ENCODE measurements at regions not wholly inside any gene's neighbourhood (a gene's known extent, or its start where the extent isn't known, plus 50 kb on each side); places are given as distances from the start of the nearest gene placed in this dataset.

GRCh38 chr4:56251556-56251955 lies 135.7 kb downstream of the AASDH start:
- H3K27me3 Mint-ChIP-seq: peaks cover 17% of the 10 kb centered on the region
- no peaks in the 10 kb centered on the region for H3K4me1 Mint-ChIP-seq (ENCODE audit: low read depth)
- no peak overlapping the region for H3K4me3 Mint-ChIP-seq
- no peak overlapping the region for H3K27ac Mint-ChIP-seq
- H3K9me3 Mint-ChIP-seq: peaks cover 5% of the 10 kb centered on the region
- H3K36me3 Mint-ChIP-seq (ENCODE audit: low read depth): peaks cover under 1% of the 10 kb centered on the region

- Mint-ChIP-seq H3K36me3 (ENCODE audit: low read depth) (no peaks in the 10 kb centered on the region), H3K4me3 (no peak overlapping the region), H3K27me3 (peaks cover 17% of the 10 kb centered on the region), H3K27ac (no peak overlapping the region), H3K4me1 (ENCODE audit: low read depth) (no peaks in the 10 kb centered on the region), H3K9me3 (no peaks in the 10 kb centered on the region)
Measured at GRCh38 chr4:56250776-56251175, 136.5 kb downstream of the AASDH start.

- Mint-ChIP-seq H3K4me1 (ENCODE audit: low read depth) (no peaks in the 10 kb centered on the region), H3K9me3 (no peaks in the 10 kb centered on the region), H3K36me3 (ENCODE audit: low read depth) (no peaks in the 10 kb centered on the region), H3K27ac (no peak overlapping the region), H3K27me3 (peaks cover 10% of the 10 kb centered on the region), H3K4me3 (no peak overlapping the region)
Measured at GRCh38 chr4:56247646-56248045, 139.6 kb downstream of the AASDH start.

- no peaks in the 10 kb centered on the region for H3K36me3 Mint-ChIP-seq (ENCODE audit: low read depth)
Measured at GRCh38 chr4:56246233-56246610, 141.1 kb downstream of the AASDH start.

GRCh38 chr4:56245547-56246232 lies 141.6 kb downstream of the AASDH start:
- Mint-ChIP-seq H3K27ac (no peak overlapping the region), H3K9me3 (no peaks in the 10 kb centered on the region), H3K4me1 (ENCODE audit: low read depth) (no peaks in the 10 kb centered on the region), H3K36me3 (ENCODE audit: low read depth) (no peaks in the 10 kb centered on the region), H3K4me3 (no peak overlapping the region), H3K27me3 (peaks cover 12% of the 10 kb centered on the region)

More at GRCh38 chr4:56246233-56246610, 141.1 kb downstream of the AASDH start:
- Mint-ChIP-seq H3K27ac (no peak overlapping the region), H3K4me3 (no peak overlapping the region), H3K27me3 (peaks cover 12% of the 10 kb centered on the region), H3K4me1 (ENCODE audit: low read depth) (no peaks in the 10 kb centered on the region), H3K9me3 (no peaks in the 10 kb centered on the region)

GRCh38 chr4:56244681-56245080 lies 142.6 kb downstream of the AASDH start:
- Mint-ChIP-seq H3K4me1 (ENCODE audit: low read depth) (no peaks in the 10 kb centered on the region), H3K36me3 (ENCODE audit: low read depth) (no peaks in the 10 kb centered on the region), H3K4me3 (no peak overlapping the region), H3K9me3 (no peaks in the 10 kb centered on the region), H3K27ac (peak overlapping the region; percentile 19), H3K27me3 (peaks cover 12% of the 10 kb centered on the region)

- no peaks in the 10 kb centered on the region for H3K4me1 Mint-ChIP-seq (ENCODE audit: low read depth)
- H3K9me3 Mint-ChIP-seq: no peaks in the 10 kb centered on the region
- peaks cover 11% of the 10 kb centered on the region for H3K27me3 Mint-ChIP-seq
- no peaks in the 10 kb centered on the region for H3K36me3 Mint-ChIP-seq (ENCODE audit: low read depth)
- no peak overlapping the region for H3K27ac Mint-ChIP-seq
- no peak overlapping the region for H3K4me3 Mint-ChIP-seq
Measured at GRCh38 chr4:56243107-56243506, 144.2 kb downstream of the AASDH start.

GRCh38 chr4:56241500-56241899 lies 145.8 kb downstream of the AASDH start:
- Mint-ChIP-seq H3K9me3 (no peaks in the 10 kb centered on the region), H3K27ac (no peak overlapping the region), H3K36me3 (ENCODE audit: low read depth) (no peaks in the 10 kb centered on the region), H3K4me3 (no peak overlapping the region), H3K27me3 (peaks cover 6% of the 10 kb centered on the region), H3K4me1 (ENCODE audit: low read depth) (no peaks in the 10 kb centered on the region)

- Mint-ChIP-seq H3K36me3 (ENCODE audit: low read depth) (no peaks in the 10 kb centered on the region), H3K9me3 (no peaks in the 10 kb centered on the region), H3K27ac (no peak overlapping the region), H3K4me1 (ENCODE audit: low read depth) (no peaks in the 10 kb centered on the region), H3K4me3 (no peak overlapping the region), H3K27me3 (peaks cover 6% of the 10 kb centered on the region)
Measured at GRCh38 chr4:56240554-56241174, 146.6 kb downstream of the AASDH start.

GRCh38 chr4:56238251-56238650 lies 149.0 kb downstream of the AASDH start:
- Mint-ChIP-seq H3K36me3 (ENCODE audit: low read depth) (no peaks in the 10 kb centered on the region), H3K9me3 (no peaks in the 10 kb centered on the region), H3K4me3 (no peak overlapping the region), H3K27ac (no peak overlapping the region), H3K27me3 (peaks cover 6% of the 10 kb centered on the region), H3K4me1 (ENCODE audit: low read depth) (no peaks in the 10 kb centered on the region)

- H3K9me3 Mint-ChIP-seq: peaks cover 5% of the 10 kb centered on the region
- H3K4me1 Mint-ChIP-seq (ENCODE audit: low read depth): no peaks in the 10 kb centered on the region
- H3K36me3 Mint-ChIP-seq (ENCODE audit: low read depth): no peaks in the 10 kb centered on the region
- no peak overlapping the region for H3K27ac Mint-ChIP-seq
- no peak overlapping the region for H3K4me3 Mint-ChIP-seq
- peaks cover 10% of the 10 kb centered on the region for H3K27me3 Mint-ChIP-seq
Measured at GRCh38 chr4:56235725-56236124, 151.6 kb downstream of the AASDH start.

- peaks cover 3% of the 10 kb centered on the region for H3K4me1 Mint-ChIP-seq (ENCODE audit: low read depth)
- H3K27me3 Mint-ChIP-seq: peaks cover 10% of the 10 kb centered on the region
- H3K4me3 Mint-ChIP-seq: no peak overlapping the region
- H3K36me3 Mint-ChIP-seq (ENCODE audit: low read depth): no peaks in the 10 kb centered on the region
- peaks cover 5% of the 10 kb centered on the region for H3K9me3 Mint-ChIP-seq
- no peak overlapping the region for H3K27ac Mint-ChIP-seq
Measured at GRCh38 chr4:56235011-56235410, 152.3 kb downstream of the AASDH start.

GRCh38 chr4:56234098-56234497 lies 153.2 kb downstream of the AASDH start:
- no peaks in the 10 kb centered on the region for H3K36me3 Mint-ChIP-seq (ENCODE audit: low read depth)
- H3K27me3 Mint-ChIP-seq: peaks cover 10% of the 10 kb centered on the region
- H3K27ac Mint-ChIP-seq: no peak overlapping the region
- H3K4me1 Mint-ChIP-seq (ENCODE audit: low read depth): peaks cover 10% of the 10 kb centered on the region
- H3K4me3 Mint-ChIP-seq: no peak overlapping the region
- peaks cover 5% of the 10 kb centered on the region for H3K9me3 Mint-ChIP-seq

- Mint-ChIP-seq H3K9me3 (peaks cover 9% of the 10 kb centered on the region), H3K36me3 (ENCODE audit: low read depth) (no peaks in the 10 kb centered on the region), H3K27ac (no peak overlapping the region), H3K27me3 (peaks cover 13% of the 10 kb centered on the region), H3K4me1 (ENCODE audit: low read depth) (peaks cover 10% of the 10 kb centered on the region), H3K4me3 (no peak overlapping the region)
Measured at GRCh38 chr4:56231410-56231809, 155.9 kb downstream of the AASDH start.

- peaks cover 10% of the 10 kb centered on the region for H3K4me1 Mint-ChIP-seq (ENCODE audit: low read depth)
- H3K27ac Mint-ChIP-seq: no peak overlapping the region
- peaks cover 9% of the 10 kb centered on the region for H3K9me3 Mint-ChIP-seq
- no peak overlapping the region for H3K4me3 Mint-ChIP-seq
- H3K27me3 Mint-ChIP-seq: peaks cover 13% of the 10 kb centered on the region
- H3K36me3 Mint-ChIP-seq (ENCODE audit: low read depth): no peaks in the 10 kb centered on the region
Measured at GRCh38 chr4:56229947-56230346, 157.3 kb downstream of the AASDH start.

Measured in stimulated activated naive CD8-positive, alpha-beta T cell treated with anti-CD3 and anti-CD28 coated beads, Interleukin-15, Interleukin-2, amounts not matched to agents 100 ng/mL and 50 ng/mL, for 24 hours (primary cell).